OCI-LY1 (cell line): ENCODE measurements at regions not wholly inside any gene's neighbourhood (a gene's known extent, or its start where the extent isn't known, plus 50 kb on each side); places are given as distances from the start of the nearest gene placed in this dataset.

Source experiments
- H2AFZ ChIP-seq: fragments of 200-600 bp; sonication (generic), shearing (Covaris generic); 2 replicates; pipeline ENCODE4 v1.6.0; 2014; ENCODE audit warnings: antibody characterized with exemption, mild to moderate bottlenecking, low read length
- H3F3A ChIP-seq: fragments of 200-600 bp; sonication (generic), shearing (Covaris generic); 2 replicates; pipeline ENCODE4 v1.6.0; 2014; ENCODE audit warnings: mild to moderate bottlenecking, antibody characterized with exemption, low read length, moderate library complexity; ENCODE audit not compliant: insufficient read depth
- H3K27ac ChIP-seq: fragments of 200-600 bp; sonication (generic); 2 replicates; pipeline ENCODE4 v1.5.1; 2014; ENCODE audit warnings: low read length, mixed run types, mild to moderate bottlenecking, low read depth; ENCODE audit not compliant: poor library complexity, severe bottlenecking
- H3K27me3 ChIP-seq: fragments of 200-600 bp; sonication (generic); 2 replicates; pipeline ENCODE4 v1.6.0; 2014; ENCODE audit warnings: antibody characterized with exemption, mild to moderate bottlenecking, low read length, moderate library complexity; ENCODE audit not compliant: insufficient read depth
- H3K36me3 ChIP-seq: fragments of 200-600 bp; sonication (generic); 2 replicates; pipeline ENCODE4 v1.6.1; 2014; ENCODE audit warnings: mild to moderate bottlenecking, antibody characterized with exemption, low read length, moderate library complexity, mixed read lengths; ENCODE audit not compliant: insufficient read depth
- H3K4me1 ChIP-seq: fragments of 200-600 bp; sonication (generic); 2 replicates; pipeline ENCODE4 v1.5.1; 2014; ENCODE audit warnings: mild to moderate bottlenecking, low read length, moderate library complexity; ENCODE audit not compliant: insufficient read depth, severe bottlenecking
- H3K4me2 ChIP-seq: fragments of 200-600 bp; sonication (generic), shearing (Covaris generic); 2 replicates; pipeline ENCODE4 v1.6.1; 2014; ENCODE audit warnings: low read length
- H3K4me3 ChIP-seq: fragments of 200-600 bp; sonication (generic); 2 replicates; pipeline ENCODE4 v1.5.1; 2014; ENCODE audit warnings: low read length, low read depth, mild to moderate bottlenecking, mixed read lengths; ENCODE audit not compliant: poor library complexity, severe bottlenecking
- H3K79me2 ChIP-seq: fragments of 200-600 bp; shearing (Covaris generic); 2 replicates; pipeline ENCODE4 v1.6.1; 2016; ENCODE audit warnings: mixed run types, low read length, mixed read lengths; ENCODE audit not compliant: insufficient read depth
- H3K9ac ChIP-seq: fragments of 200-600 bp; sonication (generic), shearing (Covaris generic); 2 replicates; pipeline ENCODE4 v1.6.1; 2014; ENCODE audit warnings: mild to moderate bottlenecking, low read length, mixed read lengths
- H3K9me2 ChIP-seq: fragments of 200-600 bp; sonication (generic), shearing (Covaris generic); 2 replicates; pipeline ENCODE4 v1.6.1; 2014; ENCODE audit warnings: low read depth, mild to moderate bottlenecking, low read length, mixed read lengths
- H3K9me3 ChIP-seq: fragments of 200-600 bp; shearing (Covaris generic); 2 replicates; pipeline ENCODE4 v1.6.1; 2014; ENCODE audit warnings: low read length, mixed read lengths
- H4K20me1 ChIP-seq: fragments of 200-600 bp; sonication (generic), shearing (Covaris generic); 2 replicates; pipeline ENCODE4 v1.6.0; 2016; ENCODE audit warnings: mild to moderate bottlenecking, low read length; ENCODE audit not compliant: insufficient read depth
- EZH2 ChIP-seq: fragments of 200-600 bp; sonication (generic), shearing (Covaris generic); IDR thresholded peaks from 2 replicates; pipeline ENCODE4 v1.8.0; 2017; ENCODE audit warnings: borderline replicate concordance, mixed run types, mild to moderate bottlenecking, antibody characterized with exemption, low read length, moderate library complexity, mixed read lengths
- TF ChIP-seq, protein P1 (sequence below): fragments of 200-600 bp; sonication (generic), shearing (Covaris generic); IDR thresholded peaks from 2 replicates; pipeline ENCODE4 v1.5.1; 2017; ENCODE audit warnings: mild to moderate bottlenecking, antibody characterized with exemption, low read length, moderate library complexity, mixed read lengths

DNA sequence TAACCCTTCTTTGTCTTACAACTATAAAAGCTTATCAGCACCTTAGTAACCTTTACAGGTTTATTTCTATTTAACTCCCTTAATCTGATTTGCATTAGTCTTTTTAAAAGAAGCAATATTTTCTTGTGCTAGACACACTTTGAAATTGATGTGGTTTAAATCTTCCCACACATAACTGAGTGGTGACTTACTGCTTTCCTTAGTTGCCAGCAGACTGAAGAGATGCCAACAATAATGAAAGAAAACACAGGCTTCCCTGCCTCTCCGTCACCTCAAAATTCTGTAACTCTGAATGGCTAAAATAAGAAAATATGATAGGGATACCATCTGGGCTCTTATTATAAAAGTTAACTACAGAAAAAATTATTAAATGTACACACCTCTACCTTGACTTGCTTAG, 196.8 kb downstream of the PTBP2 start:
- H3K27ac ChIP-seq = no peak overlapping the region
- no peaks in the 10 kb centered on the region for H3K79me2 ChIP-seq
- no peak overlapping the region for H3K4me2 ChIP-seq
- no peak for TF ChIP-seq EZH2
- TF ChIP-seq, protein P1, sequence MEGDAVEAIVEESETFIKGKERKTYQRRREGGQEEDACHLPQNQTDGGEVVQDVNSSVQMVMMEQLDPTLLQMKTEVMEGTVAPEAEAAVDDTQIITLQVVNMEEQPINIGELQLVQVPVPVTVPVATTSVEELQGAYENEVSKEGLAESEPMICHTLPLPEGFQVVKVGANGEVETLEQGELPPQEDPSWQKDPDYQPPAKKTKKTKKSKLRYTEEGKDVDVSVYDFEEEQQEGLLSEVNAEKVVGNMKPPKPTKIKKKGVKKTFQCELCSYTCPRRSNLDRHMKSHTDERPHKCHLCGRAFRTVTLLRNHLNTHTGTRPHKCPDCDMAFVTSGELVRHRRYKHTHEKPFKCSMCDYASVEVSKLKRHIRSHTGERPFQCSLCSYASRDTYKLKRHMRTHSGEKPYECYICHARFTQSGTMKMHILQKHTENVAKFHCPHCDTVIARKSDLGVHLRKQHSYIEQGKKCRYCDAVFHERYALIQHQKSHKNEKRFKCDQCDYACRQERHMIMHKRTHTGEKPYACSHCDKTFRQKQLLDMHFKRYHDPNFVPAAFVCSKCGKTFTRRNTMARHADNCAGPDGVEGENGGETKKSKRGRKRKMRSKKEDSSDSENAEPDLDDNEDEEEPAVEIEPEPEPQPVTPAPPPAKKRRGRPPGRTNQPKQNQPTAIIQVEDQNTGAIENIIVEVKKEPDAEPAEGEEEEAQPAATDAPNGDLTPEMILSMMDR = no peak
- no peaks in the 10 kb centered on the region for H3K9me2 ChIP-seq
- H3K36me3 ChIP-seq = no peaks in the 10 kb centered on the region
- H3K4me3 ChIP-seq = no peak overlapping the region
- H3F3A ChIP-seq = no peaks in the 10 kb centered on the region
- H3K4me1 ChIP-seq = no peaks in the 10 kb centered on the region
- H3K9ac ChIP-seq = no peak overlapping the region
- H4K20me1 ChIP-seq = no peaks in the 10 kb centered on the region
- H3K27me3 ChIP-seq = no peaks in the 10 kb centered on the region
- H3K9me3 ChIP-seq = no peaks in the 10 kb centered on the region
- no peak overlapping the region for H2AFZ ChIP-seq

DNA sequence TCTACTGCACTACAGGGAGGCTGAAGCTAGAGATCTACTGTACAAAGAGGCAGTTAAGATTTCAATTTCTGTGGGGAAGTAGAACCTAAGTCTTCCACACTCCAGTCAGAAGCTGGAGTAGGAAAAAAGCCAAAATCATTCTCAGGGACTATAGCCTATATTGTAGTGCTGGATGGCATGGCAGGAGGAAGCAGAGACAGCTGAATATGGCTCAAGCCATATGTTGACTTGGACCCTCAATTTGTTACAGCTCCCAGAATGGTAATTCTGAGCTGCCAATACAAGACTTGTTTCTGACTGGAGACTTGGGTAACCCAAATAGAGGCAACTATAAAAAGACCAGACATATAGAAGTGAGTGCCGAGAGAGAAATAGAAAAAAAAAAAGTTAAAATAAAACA, 200.6 kb downstream of the PTBP2 start:
- Histone ChIP-seq H3F3A (no peaks in the 10 kb centered on the region), H4K20me1 (no peaks in the 10 kb centered on the region), H3K4me3 (no peak overlapping the region), H3K4me2 (no peak overlapping the region), H3K27ac (no peak overlapping the region), H3K4me1 (no peaks in the 10 kb centered on the region), H3K9me3 (no peaks in the 10 kb centered on the region; the same call in 1 of the 2 replicates), H2AFZ (no peak overlapping the region), H3K9me2 (no peaks in the 10 kb centered on the region), H3K9ac (no peak overlapping the region), H3K36me3 (no peaks in the 10 kb centered on the region), H3K79me2 (no peaks in the 10 kb centered on the region), H3K27me3 (no peaks in the 10 kb centered on the region)
- no peak for TF ChIP-seq EZH2
- TF ChIP-seq, protein P1 = no peak

DNA sequence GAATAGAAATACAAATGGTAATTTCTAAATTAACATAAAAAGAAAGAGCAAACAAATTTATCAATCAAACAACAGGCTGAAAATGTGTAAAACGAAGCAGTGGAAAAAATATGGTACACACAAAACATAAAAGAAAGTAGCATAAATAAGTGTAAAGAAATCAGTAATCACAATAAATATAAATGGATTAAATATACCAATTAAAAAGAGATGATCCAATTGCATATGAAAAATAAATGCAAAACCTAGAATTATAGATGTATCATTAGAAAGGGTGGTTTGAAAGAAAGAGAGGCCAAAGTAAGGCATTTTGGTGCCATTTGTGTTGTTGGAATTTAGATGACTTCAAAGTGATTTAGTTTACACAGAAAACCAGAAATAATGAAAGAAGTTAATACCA, 202.2 kb downstream of the PTBP2 start:
- Histone ChIP-seq H3K27me3 (no peaks in the 10 kb centered on the region), H3K9ac (no peak overlapping the region), H3K9me3 (no peaks in the 10 kb centered on the region; the same call in 1 of the 2 replicates), H3K27ac (no peak overlapping the region), H3K36me3 (no peaks in the 10 kb centered on the region), H3K79me2 (no peaks in the 10 kb centered on the region), H3K9me2 (no peaks in the 10 kb centered on the region), H2AFZ (no peak overlapping the region), H4K20me1 (no peaks in the 10 kb centered on the region), H3K4me3 (no peak overlapping the region), H3K4me2 (no peak overlapping the region), H3F3A (no peaks in the 10 kb centered on the region), H3K4me1 (no peaks in the 10 kb centered on the region)
- TF ChIP-seq, protein P1 = no peak
- no peak for TF ChIP-seq EZH2
